ENCODE measurements at regions not wholly inside any gene's neighbourhood (a gene's known extent, or its start where the extent isn't known, plus 50 kb on each side); places are given as distances from the start of the nearest gene placed in this dataset.

DNA sequence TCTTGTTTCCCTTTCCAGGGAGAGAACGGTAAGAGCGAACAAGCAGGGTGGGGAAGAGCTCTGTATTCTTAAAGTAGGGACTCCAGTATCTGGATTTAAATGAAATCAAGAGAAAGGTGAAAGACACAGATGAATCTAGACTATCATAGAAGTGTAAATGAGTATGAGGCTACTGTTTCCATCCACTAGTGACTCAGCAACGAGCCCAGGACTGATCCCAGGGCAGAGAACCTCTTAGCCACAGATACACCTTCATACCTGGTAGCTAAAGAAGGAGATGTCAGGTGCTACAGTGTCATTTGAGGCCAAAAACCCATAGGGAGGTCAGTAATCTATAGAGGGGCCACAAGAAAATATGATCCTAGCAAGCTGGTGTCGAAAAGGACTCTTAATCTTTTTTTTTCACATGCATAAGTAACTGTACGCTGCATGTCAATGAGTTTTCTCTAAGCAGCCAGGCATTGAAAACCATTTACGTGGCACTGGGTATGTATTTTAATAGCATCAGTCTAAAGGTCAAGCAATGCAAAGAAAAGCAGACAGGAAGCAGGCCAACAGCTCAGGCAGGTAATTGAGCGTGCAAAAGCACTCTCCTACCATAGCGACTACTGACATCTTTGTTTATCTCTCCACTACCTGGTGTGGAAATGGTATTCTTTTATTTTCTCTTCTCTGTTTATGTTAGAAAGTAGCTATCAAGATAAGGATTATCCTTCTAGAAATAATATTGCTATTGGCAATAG lies 91.5 kb upstream of the EGR2 start:
- no peak for TF ChIP-seq TAF1 (IDR thresholded peaks at IDR 0.05; ENCODE audit: low read depth)
- TF ChIP-seq CEBPB (IDR thresholded peaks at IDR 0.05), result no peak
- TF ChIP-seq TEAD4 (IDR thresholded peaks at IDR 0.05), result no peak
- TF ChIP-seq TCF12 (IDR thresholded peaks at IDR 0.05; ENCODE audit: low read depth), result no peak
- no peak for TF ChIP-seq YY1 (IDR thresholded peaks at IDR 0.05; ENCODE audit: low read depth)
- TF ChIP-seq, protein P1, sequence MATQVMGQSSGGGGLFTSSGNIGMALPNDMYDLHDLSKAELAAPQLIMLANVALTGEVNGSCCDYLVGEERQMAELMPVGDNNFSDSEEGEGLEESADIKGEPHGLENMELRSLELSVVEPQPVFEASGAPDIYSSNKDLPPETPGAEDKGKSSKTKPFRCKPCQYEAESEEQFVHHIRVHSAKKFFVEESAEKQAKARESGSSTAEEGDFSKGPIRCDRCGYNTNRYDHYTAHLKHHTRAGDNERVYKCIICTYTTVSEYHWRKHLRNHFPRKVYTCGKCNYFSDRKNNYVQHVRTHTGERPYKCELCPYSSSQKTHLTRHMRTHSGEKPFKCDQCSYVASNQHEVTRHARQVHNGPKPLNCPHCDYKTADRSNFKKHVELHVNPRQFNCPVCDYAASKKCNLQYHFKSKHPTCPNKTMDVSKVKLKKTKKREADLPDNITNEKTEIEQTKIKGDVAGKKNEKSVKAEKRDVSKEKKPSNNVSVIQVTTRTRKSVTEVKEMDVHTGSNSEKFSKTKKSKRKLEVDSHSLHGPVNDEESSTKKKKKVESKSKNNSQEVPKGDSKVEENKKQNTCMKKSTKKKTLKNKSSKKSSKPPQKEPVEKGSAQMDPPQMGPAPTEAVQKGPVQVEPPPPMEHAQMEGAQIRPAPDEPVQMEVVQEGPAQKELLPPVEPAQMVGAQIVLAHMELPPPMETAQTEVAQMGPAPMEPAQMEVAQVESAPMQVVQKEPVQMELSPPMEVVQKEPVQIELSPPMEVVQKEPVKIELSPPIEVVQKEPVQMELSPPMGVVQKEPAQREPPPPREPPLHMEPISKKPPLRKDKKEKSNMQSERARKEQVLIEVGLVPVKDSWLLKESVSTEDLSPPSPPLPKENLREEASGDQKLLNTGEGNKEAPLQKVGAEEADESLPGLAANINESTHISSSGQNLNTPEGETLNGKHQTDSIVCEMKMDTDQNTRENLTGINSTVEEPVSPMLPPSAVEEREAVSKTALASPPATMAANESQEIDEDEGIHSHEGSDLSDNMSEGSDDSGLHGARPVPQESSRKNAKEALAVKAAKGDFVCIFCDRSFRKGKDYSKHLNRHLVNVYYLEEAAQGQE (IDR thresholded peaks at IDR 0.05; ENCODE audit: low read depth), result no peak
- TF ChIP-seq, protein P2, sequence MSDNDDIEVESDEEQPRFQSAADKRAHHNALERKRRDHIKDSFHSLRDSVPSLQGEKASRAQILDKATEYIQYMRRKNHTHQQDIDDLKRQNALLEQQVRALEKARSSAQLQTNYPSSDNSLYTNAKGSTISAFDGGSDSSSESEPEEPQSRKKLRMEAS (IDR thresholded peaks at IDR 0.05), result no peak
- TF ChIP-seq EP300 (IDR thresholded peaks at IDR 0.05; ENCODE audit: borderline replicate concordance), result no peak
- TF ChIP-seq NFIC (IDR thresholded peaks at IDR 0.05), result no peak
- no peak for TF ChIP-seq USF1 (IDR thresholded peaks at IDR 0.05)
- TF ChIP-seq CREB1 (IDR thresholded peaks at IDR 0.05; ENCODE audit: low read depth), result no peak
- TF ChIP-seq FOXM1 (IDR thresholded peaks at IDR 0.05; ENCODE audit: borderline replicate concordance, low read depth), result no peak
- no peak for TF ChIP-seq EGR1 (IDR thresholded peaks at IDR 0.05)
